ENCODE measurements at regions not wholly inside any gene's neighbourhood (a gene's known extent, or its start where the extent isn't known, plus 50 kb on each side); places are given as distances from the start of the nearest gene placed in this dataset.
A peak's percentile ranks its signal among the peaks of the same experiment; 100 is the strongest.

GRCh38 chr13:50128428-50128931 is 113.2 kb downstream of the KCNRG start:
- Histone ChIP-seq H3K27me3 (peaks cover 51 to 70% of the 10 kb centered on the region in 2 donors), H3K36me3 (no peaks in the 10 kb centered on the region), H3K4me1 (peaks cover 3 to 64% of the 10 kb centered on the region in 2 donors), H3K9me3 (no peaks in the 10 kb centered on the region), H3K27ac (no peak overlapping the region), H3K4me3 (no peak overlapping the region)
- intact Hi-C loops (cut with DNase I): no loop called here
- ATAC-seq (no peak), DNase-seq (no peak)
- no peak for TF ChIP-seq CTCF (IDR thresholded peaks at IDR 0.05)

- DNase-seq (peak in 2 of 4 donors; percentile 27 to 81), ATAC-seq (no peak)
- Histone ChIP-seq H3K27me3 (peaks cover 51 to 77% of the 10 kb centered on the region in 2 donors), H3K27ac (no peak overlapping the region), H3K36me3 (no peaks in the 10 kb centered on the region), H3K4me3 (peak overlapping the region in 1 of 2 donors; percentile 42), H3K4me1 (peaks cover 3 to 62% of the 10 kb centered on the region in 2 donors), H3K9me3 (no peaks in the 10 kb centered on the region)
- intact Hi-C loops (cut with DNase I): no loop called here
- TF ChIP-seq CTCF (IDR thresholded peaks at IDR 0.05): no peak
Measured at GRCh38 chr13:50129081-50129705, 113.9 kb downstream of the KCNRG start.

- intact Hi-C loops (cut with DNase I): no loop called here
- H3K4me1 ChIP-seq: peaks cover 3 to 62% of the 10 kb centered on the region in 2 donors
- no peak for ATAC-seq
- no peaks in the 10 kb centered on the region for H3K9me3 ChIP-seq
- H3K27me3 ChIP-seq: peaks cover 51 to 78% of the 10 kb centered on the region in 2 donors
- DNase-seq: no peak
- no peaks in the 10 kb centered on the region for H3K36me3 ChIP-seq
- no peak for TF ChIP-seq CTCF (IDR thresholded peaks at IDR 0.05)
- peak overlapping the region; percentile 20 to 42 for H3K4me3 ChIP-seq
- H3K27ac ChIP-seq: peak overlapping the region; percentile 50 to 68
Measured at GRCh38 chr13:50129706-50130122, 114.5 kb downstream of the KCNRG start.

GRCh38 chr13:50130123-50130946 is 115.1 kb downstream of the KCNRG start:
- ATAC-seq (peak; percentile 19), DNase-seq (peak in 3 of 4 donors; percentile 36 to 88 (median 40))
- Histone ChIP-seq H3K9me3 (no peaks in the 10 kb centered on the region), H3K27me3 (peaks cover 51 to 78% of the 10 kb centered on the region in 2 donors), H3K4me1 (peaks cover 3 to 62% of the 10 kb centered on the region in 2 donors), H3K36me3 (no peaks in the 10 kb centered on the region), H3K27ac (peak overlapping the region; percentile 50 to 68), H3K4me3 (peak overlapping the region; percentile 20 to 42)
- no peak for TF ChIP-seq CTCF (IDR thresholded peaks at IDR 0.05)
- intact Hi-C loops (cut with DNase I): no loop called here

Data from left lung (tissue), 4 donors.